ENCODE measurements at regions not wholly inside any gene's neighbourhood (a gene's known extent, or its start where the extent isn't known, plus 50 kb on each side); places are given as distances from the start of the nearest gene placed in this dataset.

DNA sequence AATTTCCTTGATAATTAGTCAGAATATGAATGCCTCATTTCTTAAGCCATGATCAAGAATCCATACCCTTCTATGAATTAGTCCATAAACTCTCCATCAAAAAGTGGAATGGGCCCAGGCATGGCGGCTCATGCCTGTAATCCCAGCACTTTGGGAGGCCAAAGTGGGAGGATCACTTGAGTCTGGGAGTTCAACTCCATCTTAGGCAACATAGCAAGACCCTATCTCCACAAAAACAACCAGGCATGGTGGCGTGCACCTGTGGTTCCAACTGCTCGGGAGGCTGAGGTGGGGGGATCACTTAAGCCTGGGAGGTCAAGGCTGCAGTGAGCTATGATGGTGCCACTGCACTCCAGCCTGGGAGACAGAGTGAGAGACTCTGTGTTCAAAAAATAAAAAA, 52.1 kb upstream of the SHANK2 start:
- Histone ChIP-seq H3K27ac (no peak overlapping the region), H3K36me3 (replicated peaks in 1 of 2) (no peaks in the 10 kb centered on the region), H3K4me3 (no peak overlapping the region), H3K9me3 (replicated peaks in 1 of 3) (no peaks in the 10 kb centered on the region), H3K4me1 (replicated peaks in 1 of 2) (no peaks in the 10 kb centered on the region), H3K27me3 (peaks cover 3% of the 10 kb centered on the region)
- intact Hi-C loops (cut with DNase I): no loop called here
- WGBS, 4 donors: 66 to 89% (median 86%) methylated on average over 3 of the region's 3 CpGs
- TF ChIP-seq, protein P1, sequence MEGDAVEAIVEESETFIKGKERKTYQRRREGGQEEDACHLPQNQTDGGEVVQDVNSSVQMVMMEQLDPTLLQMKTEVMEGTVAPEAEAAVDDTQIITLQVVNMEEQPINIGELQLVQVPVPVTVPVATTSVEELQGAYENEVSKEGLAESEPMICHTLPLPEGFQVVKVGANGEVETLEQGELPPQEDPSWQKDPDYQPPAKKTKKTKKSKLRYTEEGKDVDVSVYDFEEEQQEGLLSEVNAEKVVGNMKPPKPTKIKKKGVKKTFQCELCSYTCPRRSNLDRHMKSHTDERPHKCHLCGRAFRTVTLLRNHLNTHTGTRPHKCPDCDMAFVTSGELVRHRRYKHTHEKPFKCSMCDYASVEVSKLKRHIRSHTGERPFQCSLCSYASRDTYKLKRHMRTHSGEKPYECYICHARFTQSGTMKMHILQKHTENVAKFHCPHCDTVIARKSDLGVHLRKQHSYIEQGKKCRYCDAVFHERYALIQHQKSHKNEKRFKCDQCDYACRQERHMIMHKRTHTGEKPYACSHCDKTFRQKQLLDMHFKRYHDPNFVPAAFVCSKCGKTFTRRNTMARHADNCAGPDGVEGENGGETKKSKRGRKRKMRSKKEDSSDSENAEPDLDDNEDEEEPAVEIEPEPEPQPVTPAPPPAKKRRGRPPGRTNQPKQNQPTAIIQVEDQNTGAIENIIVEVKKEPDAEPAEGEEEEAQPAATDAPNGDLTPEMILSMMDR (IDR thresholded peaks at IDR 0.05): no peak
- TF ChIP-seq POLR2A (IDR thresholded peaks at IDR 0.05): no peak
- peak in 1 of 7 donors; percentile 7 for DNase-seq

DNA sequence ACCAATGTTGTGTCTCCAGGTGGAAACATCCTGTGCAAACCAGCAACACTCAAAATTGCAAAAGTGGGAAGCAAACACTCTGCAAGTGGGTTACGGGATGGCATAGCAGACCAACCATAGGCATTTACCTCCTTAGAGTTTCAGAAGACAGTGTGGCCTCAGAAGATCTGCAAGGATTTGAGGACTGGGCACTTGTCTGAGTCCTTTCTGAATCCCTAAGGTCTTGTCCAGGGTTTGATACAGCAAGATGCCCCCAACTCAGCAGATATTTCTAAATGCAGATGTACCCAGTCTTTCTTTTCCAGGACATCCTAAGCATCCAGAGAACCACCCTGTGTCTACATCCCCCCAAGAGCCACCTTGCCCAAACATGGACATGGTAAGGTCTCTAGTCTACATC, 51.7 kb upstream of the SHANK2 start:
- WGBS, 4 donors: 73 to 100% (median 97%) methylated on average over 1 of the region's 1 CpG

DNA sequence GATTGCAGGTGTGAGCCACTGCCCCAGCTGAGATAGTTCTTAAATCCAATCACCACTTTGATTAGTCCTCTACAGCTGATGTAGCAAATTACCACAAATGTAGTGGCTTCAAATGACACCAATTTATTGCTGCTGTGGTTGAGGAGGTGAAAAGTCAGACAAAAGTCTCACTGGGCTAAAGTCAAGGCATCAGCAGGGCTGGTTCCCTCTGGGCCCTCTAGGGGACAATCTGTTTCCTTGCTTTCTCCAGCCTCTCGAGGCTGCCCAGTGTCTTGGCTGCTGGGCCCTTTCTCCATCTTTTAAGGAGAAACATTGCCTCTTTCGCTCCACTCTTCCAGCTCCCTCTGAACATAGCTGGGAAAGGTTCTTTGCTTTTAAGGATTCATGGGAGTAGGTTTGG, 50.5 kb upstream of the SHANK2 start:
- Histone ChIP-seq H3K4me1 (replicated peaks in 1 of 2) (no peaks in the 10 kb centered on the region), H3K27me3 (peaks cover 3% of the 10 kb centered on the region), H3K36me3 (replicated peaks in 1 of 2) (no peaks in the 10 kb centered on the region), H3K27ac (no peak overlapping the region), H3K4me3 (no peak overlapping the region), H3K9me3 (replicated peaks in 1 of 3) (no peaks in the 10 kb centered on the region)
- 47 to 69% (median 68%) methylated on average over 2 of the region's 2 CpGs for WGBS, 4 donors
- TF ChIP-seq, protein P1 (IDR thresholded peaks at IDR 0.05): no peak
- no peak for TF ChIP-seq POLR2A (IDR thresholded peaks at IDR 0.05)
- intact Hi-C loops (cut with DNase I): no loop called here
- DNase-seq: peak in 1 of 7 donors; percentile 2

More for the DNA sequence above, 51.7 kb upstream of the SHANK2 start:
- no peaks in the 10 kb centered on the region for H3K36me3 ChIP-seq (replicated peaks in 1 of 2)
- peak in 1 of 7 donors; percentile 4 for DNase-seq
- H3K27ac ChIP-seq: no peak overlapping the region
- intact Hi-C loops (cut with DNase I): no loop called here
- H3K4me3 ChIP-seq: no peak overlapping the region
- TF ChIP-seq, protein P1 (IDR thresholded peaks at IDR 0.05): no peak
- TF ChIP-seq POLR2A (IDR thresholded peaks at IDR 0.05): no peak
- H3K4me1 ChIP-seq (replicated peaks in 1 of 2): no peaks in the 10 kb centered on the region
- H3K27me3 ChIP-seq: peaks cover 3% of the 10 kb centered on the region
- H3K9me3 ChIP-seq (replicated peaks in 1 of 3): no peaks in the 10 kb centered on the region

DNA sequence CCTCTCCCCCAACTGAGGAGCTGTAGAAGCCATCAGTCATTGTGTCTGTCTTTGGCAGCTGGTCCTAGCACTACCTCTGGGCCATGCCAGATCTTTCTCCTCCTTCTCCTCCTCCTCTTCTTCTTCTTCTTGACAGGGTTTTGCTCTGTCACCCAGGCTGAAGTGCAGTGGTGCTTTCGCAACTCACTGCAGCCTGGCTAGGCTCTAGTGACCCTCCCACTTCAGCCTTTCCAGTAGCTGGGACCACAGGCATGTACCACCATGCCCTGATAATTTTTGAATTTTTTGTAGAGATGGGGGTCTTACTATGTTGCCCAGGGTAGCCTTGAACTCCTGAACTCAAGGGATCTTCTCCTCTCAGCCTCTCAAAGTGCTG, 50.1 kb upstream of the SHANK2 start:
- H3K4me3 ChIP-seq: no peak overlapping the region
- H3K9me3 ChIP-seq (replicated peaks in 1 of 3): no peaks in the 10 kb centered on the region
- H3K4me1 ChIP-seq (replicated peaks in 1 of 2): no peaks in the 10 kb centered on the region
- no peak for DNase-seq
- H3K27ac ChIP-seq: no peak overlapping the region
- TF ChIP-seq, protein P1 (IDR thresholded peaks at IDR 0.05): no peak
- no peak for TF ChIP-seq POLR2A (IDR thresholded peaks at IDR 0.05)
- H3K27me3 ChIP-seq: peaks cover 5% of the 10 kb centered on the region
- 57 to 86% (median 82%) methylated on average over 1 of the region's 1 CpG for WGBS, 4 donors
- no peaks in the 10 kb centered on the region for H3K36me3 ChIP-seq (replicated peaks in 1 of 2)
- intact Hi-C loops (cut with DNase I): no loop called here

All from adrenal gland (tissue), 9 donors.